HL-60 (cell line): ENCODE measurements at regions not wholly inside any gene's neighbourhood (a gene's known extent, or its start where the extent isn't known, plus 50 kb on each side); places are given as distances from the start of the nearest gene placed in this dataset.

Source experiments
- GABPA ChIP-seq: IDR thresholded peaks from 2 replicates; pipeline ENCODE4 v1.6.1; 2012; ENCODE audit warnings: low read depth
- POLR2AphosphoS5 ChIP-seq: IDR thresholded peaks from 2 replicates; pipeline ENCODE4 v1.6.1; 2012; ENCODE audit warnings: low read depth
- TF ChIP-seq, protein P1 (sequence below): IDR thresholded peaks from one replicate; pipeline ENCODE4 v1.5.1; 2011; ENCODE audit warnings: low read length, control low read depth, inconsistent platforms; ENCODE audit not compliant: insufficient read depth

DNA sequence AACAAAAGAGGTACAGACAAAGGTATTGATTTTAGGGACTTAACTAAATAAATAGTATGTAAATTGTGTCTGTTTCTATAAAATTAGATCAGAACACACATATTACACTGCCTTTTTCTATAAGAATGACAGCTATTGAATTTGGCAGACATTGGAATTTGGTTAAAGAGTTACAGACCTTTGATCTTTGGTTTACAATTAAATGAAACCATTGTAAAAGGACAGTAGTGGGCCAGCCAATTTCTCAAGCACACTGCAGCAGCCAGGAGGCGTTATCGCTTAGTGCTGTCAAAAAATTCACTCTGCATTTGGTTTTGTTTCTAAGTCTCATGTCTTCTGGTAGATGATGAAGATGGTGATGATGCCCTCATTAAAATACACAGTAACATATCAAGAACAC lies 175.9 kb downstream of the NR4A2 start:
- TF ChIP-seq, protein P1, sequence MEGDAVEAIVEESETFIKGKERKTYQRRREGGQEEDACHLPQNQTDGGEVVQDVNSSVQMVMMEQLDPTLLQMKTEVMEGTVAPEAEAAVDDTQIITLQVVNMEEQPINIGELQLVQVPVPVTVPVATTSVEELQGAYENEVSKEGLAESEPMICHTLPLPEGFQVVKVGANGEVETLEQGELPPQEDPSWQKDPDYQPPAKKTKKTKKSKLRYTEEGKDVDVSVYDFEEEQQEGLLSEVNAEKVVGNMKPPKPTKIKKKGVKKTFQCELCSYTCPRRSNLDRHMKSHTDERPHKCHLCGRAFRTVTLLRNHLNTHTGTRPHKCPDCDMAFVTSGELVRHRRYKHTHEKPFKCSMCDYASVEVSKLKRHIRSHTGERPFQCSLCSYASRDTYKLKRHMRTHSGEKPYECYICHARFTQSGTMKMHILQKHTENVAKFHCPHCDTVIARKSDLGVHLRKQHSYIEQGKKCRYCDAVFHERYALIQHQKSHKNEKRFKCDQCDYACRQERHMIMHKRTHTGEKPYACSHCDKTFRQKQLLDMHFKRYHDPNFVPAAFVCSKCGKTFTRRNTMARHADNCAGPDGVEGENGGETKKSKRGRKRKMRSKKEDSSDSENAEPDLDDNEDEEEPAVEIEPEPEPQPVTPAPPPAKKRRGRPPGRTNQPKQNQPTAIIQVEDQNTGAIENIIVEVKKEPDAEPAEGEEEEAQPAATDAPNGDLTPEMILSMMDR: no peak
- TF ChIP-seq GABPA (no peak), POLR2AphosphoS5 (no peak)
